ENCODE measurements at regions not wholly inside any gene's neighbourhood (a gene's known extent, or its start where the extent isn't known, plus 50 kb on each side); places are given as distances from the start of the nearest gene placed in this dataset.

- DNase-seq = no peak
Measured at GRCh38 chr12:123077298-123078119, 73.4 kb downstream of the PITPNM2 start.

GRCh38 chr12:123076604-123077297, 74.1 kb downstream of the PITPNM2 start:
- DNase-seq = peak; percentile 65

GRCh38 chr12:123075646-123076171, 75.2 kb downstream of the PITPNM2 start:
- DNase-seq = peak; percentile 78

- DNase-seq = peak; percentile 41
Measured at GRCh38 chr12:123075087-123075645, 75.7 kb downstream of the PITPNM2 start.

- no peak for DNase-seq
Measured at GRCh38 chr12:123073962-123074801, 76.7 kb downstream of the PITPNM2 start.

GRCh38 chr12:123073292-123073691, 77.6 kb downstream of the PITPNM2 start:
- DNase-seq = no peak

DNA sequence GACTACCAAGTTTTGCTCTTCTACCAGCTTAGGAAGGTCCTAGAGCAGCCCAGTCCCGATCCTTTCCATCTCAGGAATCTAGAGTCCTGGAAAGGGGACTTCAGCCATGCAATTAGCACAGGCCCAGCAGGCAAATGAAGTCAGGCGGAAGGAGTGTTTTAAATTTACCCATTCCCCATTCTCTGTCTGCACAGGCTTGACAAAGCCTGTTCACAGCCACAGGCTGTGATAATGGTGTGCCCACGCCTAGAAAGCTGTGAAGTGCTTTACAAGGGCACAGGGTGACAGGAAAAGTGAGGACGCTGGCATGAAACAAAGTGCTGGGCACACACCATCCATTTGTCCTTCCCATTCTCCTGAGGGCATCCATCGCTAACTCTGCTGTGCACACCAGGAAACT, 79.0 kb downstream of the PITPNM2 start:
- DNase-seq = no peak

GRCh38 chr12:123071099-123071800, 79.6 kb downstream of the PITPNM2 start:
- no peak for DNase-seq

DNA sequence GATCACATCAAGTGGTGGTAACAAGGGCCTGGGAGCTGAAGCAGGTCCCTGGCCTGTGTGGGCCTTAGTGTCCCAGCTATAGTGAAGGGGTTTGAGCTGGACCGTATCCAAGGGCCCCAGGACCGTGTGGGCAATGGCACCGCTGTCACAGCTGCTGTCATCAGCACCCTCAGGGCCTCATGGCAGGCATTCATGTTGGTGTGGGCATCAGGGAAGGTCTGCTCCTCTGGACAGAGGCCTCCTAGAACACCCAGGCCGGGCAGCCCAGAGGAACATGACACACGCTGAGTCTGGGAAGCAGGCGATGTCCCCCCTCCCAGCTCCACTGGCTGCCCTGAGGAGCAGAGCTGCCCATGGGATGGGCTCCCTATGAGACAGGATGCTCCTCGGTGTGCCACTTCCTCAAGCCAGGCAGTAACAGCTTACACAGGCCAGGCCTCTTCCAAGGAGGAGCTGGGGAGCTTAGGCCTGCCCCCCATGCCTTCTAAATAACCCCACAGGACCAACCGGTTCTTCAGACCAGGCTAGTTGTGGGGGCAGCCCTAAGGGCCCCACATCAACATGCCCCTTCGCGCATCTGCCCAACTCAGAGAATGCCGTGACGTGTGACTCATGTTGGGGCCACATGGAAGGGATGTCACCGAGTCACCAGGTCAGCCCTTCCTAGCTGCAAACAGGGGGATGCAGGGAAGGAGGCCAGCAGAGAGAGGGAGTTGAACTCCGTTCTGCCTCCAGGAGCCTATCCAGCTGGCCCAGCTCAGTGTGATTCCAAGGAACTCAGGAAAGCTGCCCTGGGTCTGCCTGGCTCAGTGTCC, 80.4 kb downstream of the PITPNM2 start:
- DNase-seq = no peak

GRCh38 chr12:123069436-123070266, 81.2 kb downstream of the PITPNM2 start:
- no peak for DNase-seq

- DNase-seq = no peak
Measured at GRCh38 chr12:123067654-123068053, 83.2 kb downstream of the PITPNM2 start.

DNA sequence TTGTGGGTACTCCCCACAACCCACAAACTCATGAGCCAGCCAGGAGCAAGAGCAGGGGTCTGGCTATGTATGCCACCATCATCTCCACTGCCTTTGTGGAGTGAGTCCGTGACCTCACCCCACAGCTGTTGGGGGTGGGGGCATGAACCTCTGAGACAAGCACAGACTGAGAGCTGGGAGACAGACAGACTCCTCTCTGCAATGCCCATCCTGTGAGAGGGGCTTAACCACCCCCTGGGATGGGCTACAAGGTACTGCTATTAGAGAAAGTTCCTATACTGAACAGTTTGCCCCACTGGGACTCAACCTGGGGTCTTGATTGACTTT, 84.5 kb downstream of the PITPNM2 start:
- no peak for DNase-seq

DNA sequence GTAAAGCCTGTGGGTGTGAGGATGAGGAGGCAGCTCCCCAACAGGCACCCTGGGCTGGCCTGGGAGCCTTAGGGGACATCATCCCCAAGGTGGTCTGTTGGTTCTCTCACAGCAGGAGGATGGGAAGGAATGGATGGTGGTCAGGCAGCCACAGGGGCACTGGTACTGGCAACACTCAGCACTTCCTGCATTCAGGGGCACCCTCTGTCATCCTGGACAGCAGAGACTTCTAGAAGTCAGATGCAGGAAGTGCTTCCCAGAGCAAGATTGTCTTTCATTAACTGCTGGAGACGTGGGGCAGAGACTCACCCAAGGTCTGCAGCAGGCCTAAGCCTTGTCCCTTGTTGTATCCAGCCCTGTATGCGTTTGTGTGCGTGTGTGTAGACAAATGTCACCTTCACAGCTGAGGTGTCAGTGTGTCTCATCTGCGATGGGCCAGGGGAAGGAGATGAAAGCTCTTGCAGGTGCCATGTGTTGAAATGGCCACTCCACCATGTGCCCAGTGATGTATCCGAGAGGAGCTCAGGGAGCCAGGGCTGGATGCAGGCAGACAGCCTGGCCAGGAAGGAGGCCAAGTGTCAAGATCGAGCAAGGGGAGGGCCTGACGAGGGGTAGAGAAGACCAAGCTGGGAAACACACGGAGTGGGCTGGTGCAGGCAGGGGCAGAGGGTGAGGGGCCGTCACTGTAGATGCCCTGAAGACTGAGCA, 85.1 kb downstream of the PITPNM2 start:
- DNase-seq = no peak

DNA sequence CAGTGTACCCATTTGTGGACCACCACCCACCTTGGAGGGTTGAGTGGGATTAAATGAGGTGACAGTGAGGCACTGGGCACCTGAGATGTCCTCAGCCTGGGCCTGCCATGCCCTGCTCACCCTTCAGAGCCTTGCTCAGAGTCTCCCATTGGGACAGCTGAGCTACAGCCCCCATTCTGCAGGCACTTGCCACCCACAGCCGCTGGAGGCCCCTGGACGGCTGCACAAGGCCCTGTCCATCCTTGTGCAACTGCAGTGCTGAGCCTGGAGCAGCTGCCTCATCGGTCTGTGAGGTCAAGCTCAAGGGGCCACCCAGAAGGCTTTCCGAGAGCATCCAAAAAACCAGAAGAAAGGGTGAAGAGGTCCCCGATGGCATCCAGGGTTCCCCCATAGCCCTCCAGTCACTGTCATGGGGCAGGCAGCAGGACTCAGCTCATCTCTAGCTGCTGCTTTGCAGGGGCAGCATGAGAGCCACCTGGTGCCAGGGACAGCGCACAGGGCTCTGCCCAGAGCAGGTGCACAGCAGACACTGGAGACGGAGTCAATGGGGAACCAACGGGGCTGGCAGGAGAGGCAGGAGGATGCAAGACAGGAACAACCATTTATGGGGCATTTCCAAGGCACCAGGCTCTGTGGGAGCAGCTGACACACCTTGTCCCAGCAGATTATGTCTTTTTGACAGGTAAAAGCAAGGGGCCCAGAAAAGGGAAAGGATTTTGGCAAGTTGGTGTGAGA, 84.6 kb downstream of the ARL6IP4 start:
- no peak for DNase-seq

DNA sequence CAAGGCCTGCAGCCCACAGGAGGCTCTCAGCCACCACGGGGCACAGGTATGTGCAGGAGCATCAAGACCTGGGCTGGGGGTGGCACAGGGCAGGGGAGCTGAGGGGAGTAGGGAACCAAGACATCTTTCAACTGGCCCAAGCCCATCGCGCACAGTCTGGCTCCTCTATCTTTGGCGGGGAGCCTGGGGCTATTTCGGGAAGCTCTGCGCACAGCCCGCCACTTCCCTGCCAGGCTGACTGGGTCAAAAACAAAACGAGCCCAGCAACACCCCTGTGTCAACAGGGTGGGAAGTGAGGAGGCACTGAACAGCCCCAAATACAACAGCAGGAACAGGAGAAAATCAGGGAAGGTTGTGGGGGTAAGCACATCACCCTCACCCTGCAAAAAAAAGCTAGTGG, 83.9 kb downstream of the ARL6IP4 start:
- no peak for DNase-seq

GRCh38 chr12:123063535-123063934, 83.1 kb downstream of the ARL6IP4 start:
- no peak for DNase-seq

DNA sequence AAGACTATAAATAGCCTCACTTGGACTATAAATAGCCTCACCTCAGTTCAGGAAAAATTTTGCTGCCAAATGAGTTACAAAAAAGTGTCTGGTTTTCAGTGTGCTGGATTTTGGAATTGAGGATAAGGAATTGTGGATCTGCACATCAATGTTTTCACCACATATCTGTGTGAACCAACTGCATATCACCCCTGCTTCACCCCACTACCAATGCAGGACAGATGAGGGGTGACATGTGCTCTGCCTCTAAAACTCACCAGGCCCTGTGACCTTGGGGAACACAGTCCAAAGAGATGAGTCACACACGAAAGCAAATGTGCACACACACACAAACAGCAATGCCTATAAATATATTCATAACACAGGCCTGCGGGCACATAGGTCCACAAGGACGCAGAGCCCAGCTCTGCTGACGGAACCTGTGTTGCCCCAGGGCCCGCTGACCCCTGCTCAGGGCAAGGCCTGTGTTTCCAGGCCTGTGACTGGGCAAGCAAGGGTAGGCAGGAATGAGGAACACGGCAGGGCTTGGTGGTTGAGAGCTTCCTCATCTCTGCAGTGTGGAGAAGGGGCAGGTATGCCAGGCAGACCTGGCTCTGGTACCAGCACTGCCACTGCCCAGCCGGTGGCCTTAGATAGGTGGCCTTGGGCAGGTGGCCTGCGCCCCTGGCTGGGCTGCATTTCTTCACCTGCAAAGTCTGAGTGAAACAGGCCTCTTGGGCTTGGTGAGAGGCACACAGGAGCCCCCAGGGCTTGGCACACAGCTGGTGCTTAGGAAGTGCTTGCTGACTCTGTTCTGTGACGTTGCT, 82.4 kb downstream of the ARL6IP4 start:
- no peak for DNase-seq
